ENCODE measurements at regions not wholly inside any gene's neighbourhood (a gene's known extent, or its start where the extent isn't known, plus 50 kb on each side); places are given as distances from the start of the nearest gene placed in this dataset.

DNA sequence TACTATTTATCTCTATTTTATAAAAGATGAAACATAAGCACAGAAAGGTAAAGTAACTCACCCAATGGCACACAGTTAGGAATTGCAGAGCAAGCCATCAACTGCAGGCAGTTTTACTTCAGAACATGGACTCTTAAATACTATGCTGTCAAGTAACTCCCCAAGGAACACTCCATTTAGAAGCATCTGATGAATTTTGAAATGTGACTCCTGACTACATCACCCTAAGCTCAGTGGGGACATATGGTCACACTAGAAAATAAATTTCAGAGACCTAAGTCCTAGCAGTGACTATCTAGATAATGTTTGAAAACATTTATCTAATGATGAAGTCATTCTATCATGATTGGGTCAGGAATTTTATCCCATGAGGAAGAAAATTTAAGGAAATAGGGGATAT lies 272.8 kb upstream of the ARRDC4 start:
- Histone ChIP-seq H3K27me3 (no peaks in the 10 kb centered on the region), H3K4me1 (ENCODE audit: insufficient read depth) (no peaks in the 10 kb centered on the region), H3K27ac (no peak overlapping the region), H3K36me3 (no peaks in the 10 kb centered on the region), H3K4me3 (no peak overlapping the region), H3K9me3 (no peaks in the 10 kb centered on the region)
- no peak for DNase-seq
- intact Hi-C loops (cut with DNase I): no loop called here
- TF ChIP-seq CTCF (IDR thresholded peaks at IDR 0.05) (no peak), EP300 (IDR thresholded peaks at IDR 0.05) (no peak), POLR2A (IDR thresholded peaks at IDR 0.05) (no peak)

GRCh38 chr15:97688177-97688576 lies 272.3 kb upstream of the ARRDC4 start:
- no peak for TF ChIP-seq POLR2A (IDR thresholded peaks at IDR 0.05)
- H3K9me3 ChIP-seq: no peaks in the 10 kb centered on the region
- 80 to 83% (median 80%) methylated on average over 4 of the region's 4 CpGs for WGBS, 3 donors
- H3K36me3 ChIP-seq: no peaks in the 10 kb centered on the region
- intact Hi-C loops (cut with DNase I): no loop called here
- H3K4me1 ChIP-seq (ENCODE audit: insufficient read depth): no peaks in the 10 kb centered on the region
- H3K27me3 ChIP-seq: no peaks in the 10 kb centered on the region
- no peak for DNase-seq
- H3K4me3 ChIP-seq: no peak overlapping the region
- H3K27ac ChIP-seq: no peak overlapping the region

- Histone ChIP-seq H3K4me3 (no peak overlapping the region), H3K27me3 (no peaks in the 10 kb centered on the region), H3K9me3 (no peaks in the 10 kb centered on the region), H3K36me3 (no peaks in the 10 kb centered on the region), H3K27ac (no peak overlapping the region), H3K4me1 (ENCODE audit: insufficient read depth) (no peaks in the 10 kb centered on the region)
- intact Hi-C loops (cut with DNase I): no loop called here
- WGBS, 3 donors: 45 to 59% (median 49%) methylated on average over 4 of the region's 4 CpGs
- TF ChIP-seq CTCF (IDR thresholded peaks at IDR 0.05): no peak
- TF ChIP-seq POLR2A (IDR thresholded peaks at IDR 0.05): no peak
- DNase-seq: no peak
Measured at GRCh38 chr15:97688886-97689285, 271.6 kb upstream of the ARRDC4 start.

DNA sequence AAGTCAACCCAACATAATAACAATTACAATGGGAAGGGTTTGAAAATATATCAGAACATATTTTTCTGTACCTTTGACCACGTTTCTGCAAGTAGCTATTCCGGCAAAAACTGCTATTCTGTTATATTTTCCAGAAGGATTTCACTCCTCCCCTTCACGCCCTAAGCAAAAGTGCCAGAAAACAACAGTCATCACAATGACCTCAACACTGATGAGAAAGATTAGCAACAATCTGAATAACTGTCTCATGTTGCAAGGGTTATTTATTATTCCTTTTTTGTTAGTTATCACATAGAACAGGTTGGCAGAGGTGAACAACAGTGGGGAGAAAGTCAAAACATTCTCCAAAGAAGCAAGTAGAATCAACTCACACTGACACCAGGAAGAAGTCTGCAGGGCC lies 269.4 kb upstream of the ARRDC4 start:
- no peak for DNase-seq
- Histone ChIP-seq H3K27me3 (no peaks in the 10 kb centered on the region), H3K9me3 (no peaks in the 10 kb centered on the region), H3K4me3 (no peak overlapping the region), H3K36me3 (no peaks in the 10 kb centered on the region), H3K4me1 (ENCODE audit: insufficient read depth) (no peaks in the 10 kb centered on the region), H3K27ac (no peak overlapping the region)
- no peak for TF ChIP-seq CTCF (IDR thresholded peaks at IDR 0.05)
- no peak for TF ChIP-seq EP300 (IDR thresholded peaks at IDR 0.05)
- intact Hi-C loops (cut with DNase I): no loop called here
- WGBS, 3 donors: 45 to 50% (median 46%) methylated on average over 3 of the region's 3 CpGs

GRCh38 chr15:97691799-97692198 lies 268.7 kb upstream of the ARRDC4 start:
- Histone ChIP-seq H3K36me3 (no peaks in the 10 kb centered on the region), H3K27ac (no peak overlapping the region), H3K27me3 (no peaks in the 10 kb centered on the region), H3K4me3 (no peak overlapping the region), H3K9me3 (no peaks in the 10 kb centered on the region), H3K4me1 (ENCODE audit: insufficient read depth) (no peaks in the 10 kb centered on the region)
- no peak for DNase-seq
- TF ChIP-seq EP300 (IDR thresholded peaks at IDR 0.05) (no peak), POLR2A (IDR thresholded peaks at IDR 0.05) (no peak), CTCF (IDR thresholded peaks at IDR 0.05) (no peak)
- intact Hi-C loops (cut with DNase I): no loop called here
- 46 to 74% (median 62%) methylated on average over 5 of the region's 5 CpGs for WGBS, 3 donors

Data from ovary (tissue), 7 donors.